NCI-H1436 (cell line): ENCODE measurements at regions not wholly inside any gene's neighbourhood (a gene's known extent, or its start where the extent isn't known, plus 50 kb on each side); places are given as distances from the start of the nearest gene placed in this dataset.

ENCODE experiments used
- DNase-seq: peaks from one replicate; lab custom pipeline; 2025; lab: John Stamatoyannopoulos, UW

GRCh38 chr6:44531442-44532015, 144.0 kb downstream of the CDC5L start:
- no peak for DNase-seq

- no peak for DNase-seq
Observed at GRCh38 chr6:44533421-44533820, 145.9 kb downstream of the CDC5L start.

- DNase-seq = no peak
Observed at GRCh38 chr6:44534291-44534690, 146.8 kb downstream of the CDC5L start.

GRCh38 chr6:44535446-44535845, 147.9 kb downstream of the CDC5L start:
- DNase-seq = no peak

- DNase-seq = no peak
Observed at GRCh38 chr6:44535967-44536366, 148.5 kb downstream of the CDC5L start.

GRCh38 chr6:44537306-44538049, 150.0 kb downstream of the CDC5L start:
- peak; percentile 84 for DNase-seq

- DNase-seq = peak; percentile 59
Observed at GRCh38 chr6:44538131-44538806, 150.8 kb downstream of the CDC5L start.

- no peak for DNase-seq
Observed at GRCh38 chr6:44538807-44539201, 151.3 kb downstream of the CDC5L start.

- DNase-seq = no peak
Observed at GRCh38 chr6:44539701-44540355, 152.3 kb downstream of the CDC5L start.

- no peak for DNase-seq
Observed at GRCh38 chr6:44540881-44541280, 153.4 kb downstream of the CDC5L start.

- no peak for DNase-seq
Observed at GRCh38 chr6:44542401-44543116, 155.1 kb downstream of the CDC5L start.

- no peak for DNase-seq
Observed at GRCh38 chr6:44543664-44544063, 156.2 kb downstream of the CDC5L start.

GRCh38 chr6:44545224-44545623, 157.7 kb downstream of the CDC5L start:
- DNase-seq = no peak

- no peak for DNase-seq
Observed at GRCh38 chr6:44548319-44548718, 160.8 kb downstream of the CDC5L start.

GRCh38 chr6:44549516-44549915, 162.0 kb downstream of the CDC5L start:
- DNase-seq = no peak

- no peak for DNase-seq
Observed at GRCh38 chr6:44554194-44554593, 166.7 kb downstream of the CDC5L start.

GRCh38 chr6:44554861-44555260, 167.4 kb downstream of the CDC5L start:
- DNase-seq = no peak

- no peak for DNase-seq
Observed at GRCh38 chr6:44556046-44556445, 168.5 kb downstream of the CDC5L start.

- DNase-seq = no peak
Observed at GRCh38 chr6:44558024-44558831, 170.7 kb downstream of the CDC5L start.

GRCh38 chr6:44558832-44559251, 171.3 kb downstream of the CDC5L start:
- no peak for DNase-seq
